OCI-LY1 (cell line): ENCODE measurements at regions not wholly inside any gene's neighbourhood (a gene's known extent, or its start where the extent isn't known, plus 50 kb on each side); places are given as distances from the start of the nearest gene placed in this dataset.

Source experiments
- CTCF ChIP-seq: fragments of 200-600 bp; sonication (generic), shearing (Covaris generic); IDR thresholded peaks from 2 replicates; pipeline ENCODE4 v1.5.1; 2017; ENCODE audit warnings: mild to moderate bottlenecking, antibody characterized with exemption, low read length, moderate library complexity, mixed read lengths
- EZH2 ChIP-seq: fragments of 200-600 bp; sonication (generic), shearing (Covaris generic); IDR thresholded peaks from 2 replicates; pipeline ENCODE4 v1.8.0; 2017; ENCODE audit warnings: borderline replicate concordance, mixed run types, mild to moderate bottlenecking, antibody characterized with exemption, low read length, moderate library complexity, mixed read lengths

GRCh38 chr4:62387808-62388207 is 1187.7 kb downstream of the ADGRL3 start:
- TF ChIP-seq CTCF = no peak
- TF ChIP-seq EZH2 = no peak
